ENCODE measurements at regions not wholly inside any gene's neighbourhood (a gene's known extent, or its start where the extent isn't known, plus 50 kb on each side); places are given as distances from the start of the nearest gene placed in this dataset.

DNA sequence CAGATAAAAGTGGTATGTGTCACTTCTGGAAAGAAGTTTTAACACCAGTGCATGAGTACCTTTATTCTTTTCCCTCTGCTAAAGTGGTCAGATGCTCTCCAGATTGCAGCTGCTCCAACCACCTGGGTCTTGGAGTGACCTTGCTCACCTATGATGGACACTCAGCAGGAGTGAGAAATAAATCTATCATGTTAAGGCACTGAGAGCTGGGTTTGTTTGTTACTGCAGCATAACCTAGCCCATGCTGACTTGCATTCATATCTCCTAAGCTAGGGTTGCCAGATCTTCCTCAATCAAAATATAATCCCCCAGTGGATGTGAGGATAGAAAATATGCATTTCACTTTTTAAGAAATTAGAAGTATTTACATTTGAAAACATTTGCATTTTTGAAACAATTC is 295.9 kb downstream of the AGTPBP1 start:
- Histone ChIP-seq H3K79me1 (ENCODE audit: low read depth in 1 of 2, low read length in 2 of 2) (no peaks in the 10 kb centered on the region), H3K9me1 (ENCODE audit: insufficient read depth, low read length) (no peaks in the 10 kb centered on the region), H2BK5ac (ENCODE audit: low read depth, low read length, poor library complexity, severe bottlenecking) (no peak overlapping the region), H2AK9ac (replicated peaks; ENCODE audit: low read depth, low read length, poor library complexity) (no peak overlapping the region), H3K18ac (ENCODE audit: low read depth, low read length) (no peak overlapping the region), H2AFZ (replicated peaks; ENCODE audit: low read length, poor library complexity) (no peak overlapping the region), H3K14ac (replicated peaks; ENCODE audit: low read depth, low read length) (no peak overlapping the region), H2AK5ac (ENCODE audit: low read depth, low read length) (no peak overlapping the region), H3K27ac (ENCODE audit: insufficient read depth, low read length) (no peak overlapping the region), H3K36me3 (ENCODE audit: control insufficient read depth, insufficient read depth, low read length) (no peaks in the 10 kb centered on the region), H3K56ac (ENCODE audit: extremely low read depth, insufficient read depth, low read length) (no peak overlapping the region), H3K9me3 (ENCODE audit: control insufficient read depth, insufficient read depth, low read length) (peaks cover 2% of the 10 kb centered on the region; the same call in 1 of the 2 replicates), H3K4me1 (ENCODE audit: control insufficient read depth, insufficient read depth, low read length) (no peaks in the 10 kb centered on the region), H4K20me1 (ENCODE audit: insufficient read depth, low read length) (no peaks in the 10 kb centered on the region), H4K5ac (ENCODE audit: low read depth, low read length) (no peak overlapping the region), H2BK20ac (ENCODE audit: low read depth, low read length) (no peak overlapping the region), H4K91ac (ENCODE audit: insufficient read depth, low read depth, low read length) (no peak overlapping the region), H3K4ac (ENCODE audit: low read depth, low read length) (no peak overlapping the region), H3K4me2 (ENCODE audit: low read depth, low read length) (no peak overlapping the region), H3K27me3 (ENCODE audit: control insufficient read depth, insufficient read depth, low read length) (no peaks in the 10 kb centered on the region), H3K9ac (ENCODE audit: low read depth, low read length) (no peak overlapping the region), H4K8ac (ENCODE audit: low read depth in 2 of 2, low read length in 2 of 2) (no peak overlapping the region), H2BK15ac (ENCODE audit: low read depth, low read length) (no peak overlapping the region), H3K4me3 (ENCODE audit: insufficient read depth, low read depth, low read length) (no peak overlapping the region), H3K23ac (ENCODE audit: low read depth, low read length) (no peak overlapping the region), H2BK120ac (ENCODE audit: low read depth, low read length) (no peak overlapping the region)
- TF ChIP-seq CEBPB (IDR thresholded peaks at IDR 0.05; ENCODE audit: low read depth, low read length), result no peak
- no peak for TF ChIP-seq RFX5 (IDR thresholded peaks at IDR 0.05; ENCODE audit: low read depth, low read length)
- no peak for TF ChIP-seq FOS (IDR thresholded peaks at IDR 0.05; ENCODE audit: low read depth, low read length)
- no peak for TF ChIP-seq MXI1 (IDR thresholded peaks at IDR 0.05; ENCODE audit: borderline replicate concordance, low read depth, low read length)
- no peak for TF ChIP-seq MAZ (IDR thresholded peaks at IDR 0.05; ENCODE audit: borderline replicate concordance, low read depth, low read length)
- no peak for TF ChIP-seq CHD1 (IDR thresholded peaks at IDR 0.05; ENCODE audit: low read depth, low read length)
- no peak for TF ChIP-seq RAD21 (IDR thresholded peaks at IDR 0.05; ENCODE audit: low read length)
- no peak for TF ChIP-seq SMC3 (IDR thresholded peaks at IDR 0.05; ENCODE audit: low read depth, low read length)
- TF ChIP-seq MAFK (IDR thresholded peaks at IDR 0.05; ENCODE audit: low read depth, low read length), result no peak
- TF ChIP-seq, protein P1, sequence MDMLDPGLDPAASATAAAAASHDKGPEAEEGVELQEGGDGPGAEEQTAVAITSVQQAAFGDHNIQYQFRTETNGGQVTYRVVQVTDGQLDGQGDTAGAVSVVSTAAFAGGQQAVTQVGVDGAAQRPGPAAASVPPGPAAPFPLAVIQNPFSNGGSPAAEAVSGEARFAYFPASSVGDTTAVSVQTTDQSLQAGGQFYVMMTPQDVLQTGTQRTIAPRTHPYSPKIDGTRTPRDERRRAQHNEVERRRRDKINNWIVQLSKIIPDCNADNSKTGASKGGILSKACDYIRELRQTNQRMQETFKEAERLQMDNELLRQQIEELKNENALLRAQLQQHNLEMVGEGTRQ (IDR thresholded peaks at IDR 0.05; ENCODE audit: low read depth, low read length), result no peak
- TF ChIP-seq, protein P2, sequence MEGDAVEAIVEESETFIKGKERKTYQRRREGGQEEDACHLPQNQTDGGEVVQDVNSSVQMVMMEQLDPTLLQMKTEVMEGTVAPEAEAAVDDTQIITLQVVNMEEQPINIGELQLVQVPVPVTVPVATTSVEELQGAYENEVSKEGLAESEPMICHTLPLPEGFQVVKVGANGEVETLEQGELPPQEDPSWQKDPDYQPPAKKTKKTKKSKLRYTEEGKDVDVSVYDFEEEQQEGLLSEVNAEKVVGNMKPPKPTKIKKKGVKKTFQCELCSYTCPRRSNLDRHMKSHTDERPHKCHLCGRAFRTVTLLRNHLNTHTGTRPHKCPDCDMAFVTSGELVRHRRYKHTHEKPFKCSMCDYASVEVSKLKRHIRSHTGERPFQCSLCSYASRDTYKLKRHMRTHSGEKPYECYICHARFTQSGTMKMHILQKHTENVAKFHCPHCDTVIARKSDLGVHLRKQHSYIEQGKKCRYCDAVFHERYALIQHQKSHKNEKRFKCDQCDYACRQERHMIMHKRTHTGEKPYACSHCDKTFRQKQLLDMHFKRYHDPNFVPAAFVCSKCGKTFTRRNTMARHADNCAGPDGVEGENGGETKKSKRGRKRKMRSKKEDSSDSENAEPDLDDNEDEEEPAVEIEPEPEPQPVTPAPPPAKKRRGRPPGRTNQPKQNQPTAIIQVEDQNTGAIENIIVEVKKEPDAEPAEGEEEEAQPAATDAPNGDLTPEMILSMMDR (conservative IDR thresholded peaks at IDR 0.05; ENCODE audit: low read depth, low read length), result no peak
- TF ChIP-seq RCOR1 (IDR thresholded peaks at IDR 0.05; ENCODE audit: insufficient replicate concordance, low read length), result no peak
- TF ChIP-seq BHLHE40 (IDR thresholded peaks at IDR 0.05; ENCODE audit: low read depth, low read length), result no peak
- TF ChIP-seq, protein P3, sequence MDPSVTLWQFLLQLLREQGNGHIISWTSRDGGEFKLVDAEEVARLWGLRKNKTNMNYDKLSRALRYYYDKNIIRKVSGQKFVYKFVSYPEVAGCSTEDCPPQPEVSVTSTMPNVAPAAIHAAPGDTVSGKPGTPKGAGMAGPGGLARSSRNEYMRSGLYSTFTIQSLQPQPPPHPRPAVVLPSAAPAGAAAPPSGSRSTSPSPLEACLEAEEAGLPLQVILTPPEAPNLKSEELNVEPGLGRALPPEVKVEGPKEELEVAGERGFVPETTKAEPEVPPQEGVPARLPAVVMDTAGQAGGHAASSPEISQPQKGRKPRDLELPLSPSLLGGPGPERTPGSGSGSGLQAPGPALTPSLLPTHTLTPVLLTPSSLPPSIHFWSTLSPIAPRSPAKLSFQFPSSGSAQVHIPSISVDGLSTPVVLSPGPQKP (IDR thresholded peaks at IDR 0.05; ENCODE audit: borderline replicate concordance, low read depth, low read length), result no peak
- TF ChIP-seq NFE2L2 (IDR thresholded peaks at IDR 0.05; ENCODE audit: low read depth, low read length), result no peak
- TF ChIP-seq POLR2A (IDR thresholded peaks at IDR 0.05; ENCODE audit: low read depth, low read length), result no peak
- in situ Hi-C loops (cut with MboI; ENCODE audit: low sequenced_read_pairs) (no loop called here), intact Hi-C loops (cut with micrococcal nuclease) (no loop called here), dilution Hi-C loops (cut with HindIII; ENCODE audit: low sequenced_read_pairs, unreplicated experiment) (no loop called here)
- ChIA-PET CTCF (no interaction called here), POLR2A (ENCODE audit: unreplicated experiment) (no interaction called here)
- no TSS peak for BruUV-seq (replicated peaks)
- DNase-seq (no peak), ATAC-seq (ENCODE audit: low read depth) (no peak)
